GM23338 (cell line): ENCODE measurements at regions not wholly inside any gene's neighbourhood (a gene's known extent, or its start where the extent isn't known, plus 50 kb on each side); places are given as distances from the start of the nearest gene placed in this dataset.

Experiments
- ATAC-seq: fragments of 200-7000 bp; cut with Tn5 transposase; 3 replicates; pipeline ENCODE4 v1.9.1; 2020
- DNase-seq: peaks from one replicate; pipeline ENCODE4 v3.0.0-alpha.2; 2015; ENCODE audit warnings: low spot score
- H2AFZ ChIP-seq: fragments of 200-600 bp; sonication (generic); 2 replicates; pipeline ENCODE4 v1.8.0; 2016; ENCODE audit warnings: antibody characterized with exemption, mild to moderate bottlenecking, moderate library complexity
- H3F3A ChIP-seq: fragments of 200-600 bp; sonication (generic); replicated peaks from 2 replicates; pipeline ENCODE4 v1.8.0; 2017; ENCODE audit warnings: antibody characterized with exemption, mixed run types, low read depth
- H3K27ac ChIP-seq: fragments of 200-600 bp; sonication (generic); 2 replicates; pipeline ENCODE4 v1.6.1; 2016; ENCODE audit warnings: low read depth
- H3K27me3 ChIP-seq: fragments of 200-600 bp; sonication (generic); 2 replicates; pipeline ENCODE4 v1.8.0; 2016; ENCODE audit warnings: mild to moderate bottlenecking, mixed run types, moderate library complexity; ENCODE audit not compliant: insufficient read depth
- H3K36me3 ChIP-seq: fragments of 200-600 bp; sonication (generic); 2 replicates; pipeline ENCODE4 v1.8.0; 2016; ENCODE audit warnings: mild to moderate bottlenecking; ENCODE audit not compliant: insufficient read depth
- H3K4me1 ChIP-seq: fragments of 200-600 bp; sonication (generic); 2 replicates; pipeline ENCODE4 v1.8.0; 2016; ENCODE audit warnings: mild to moderate bottlenecking, moderate library complexity; ENCODE audit not compliant: insufficient read depth
- H3K4me2 ChIP-seq: fragments of 200-600 bp; sonication (generic); 2 replicates; pipeline ENCODE4 v1.7.1; 2017; ENCODE audit warnings: mixed run types
- H3K4me3 ChIP-seq: fragments of 200-600 bp; sonication (generic); 2 replicates; pipeline ENCODE4 v1.6.1; 2016; ENCODE audit warnings: mixed run types
- H3K79me2 ChIP-seq: fragments of 200-600 bp; sonication (generic); replicated peaks from 2 replicates; pipeline ENCODE4 v1.8.0; 2017; ENCODE audit warnings: mild to moderate bottlenecking; ENCODE audit not compliant: insufficient read depth
- H3K9me2 ChIP-seq: fragments of 200-600 bp; sonication (generic); 2 replicates; pipeline ENCODE4 v1.8.0; 2017; ENCODE audit not compliant: insufficient read depth
- H4K20me1 ChIP-seq: fragments of 200-600 bp; sonication (generic); replicated peaks from 2 replicates; pipeline ENCODE4 v1.8.0; 2017; ENCODE audit warnings: mild to moderate bottlenecking; ENCODE audit not compliant: insufficient read depth
- H3K27ac Mint-ChIP-seq: 2 replicates; pipeline ENCODE4 v1.8.0; 2020; ENCODE audit warnings: inconsistent platforms, mild to moderate bottlenecking, moderate library complexity, mixed read lengths
- H3K27me3 Mint-ChIP-seq: 3 replicates; pipeline ENCODE4 v1.8.0; 2022; ENCODE audit warnings: low read depth, mild to moderate bottlenecking, moderate library complexity, mixed read lengths, inconsistent platforms; ENCODE audit not compliant: insufficient read depth, poor library complexity
- H3K36me3 Mint-ChIP-seq: 3 replicates; pipeline ENCODE4 v1.8.0; 2021; ENCODE audit warnings: low read depth, mild to moderate bottlenecking, inconsistent platforms, moderate library complexity, mixed read lengths
- H3K4me1 Mint-ChIP-seq: 3 replicates; pipeline ENCODE4 v1.8.0; 2020; ENCODE audit warnings: mild to moderate bottlenecking, inconsistent platforms, mixed read lengths
- H3K4me3 Mint-ChIP-seq: 3 replicates; pipeline ENCODE4 v1.8.0; 2021; ENCODE audit warnings: moderate library complexity, mild to moderate bottlenecking, inconsistent platforms, mixed read lengths
- H3K9me3 Mint-ChIP-seq: 3 replicates; pipeline ENCODE4 v1.8.0; 2020; ENCODE audit warnings: moderate library complexity, mild to moderate bottlenecking, inconsistent platforms, mixed read lengths
- CTCF ChIP-seq, 2 experiments: fragments of 200-600 bp in 1 of 2; sonication (generic) in 1 of 2; conservative IDR thresholded peaks; 2 replicates each; pipeline versions ENCODE4 v1.5.1 to v1.6.1; 2016 to 2017; ENCODE audit warnings: antibody characterized with exemption in 2 of 2, low read depth in 2 of 2, mild to moderate bottlenecking in 2 of 2, moderate library complexity in 1 of 2
- ETS1 ChIP-seq: IDR thresholded peaks from 2 replicates; pipeline ENCODE4 v1.6.1; 2016; ENCODE audit warnings: antibody characterized with exemption
- EZH2 ChIP-seq: fragments of 200-600 bp; sonication (generic); IDR thresholded peaks from one replicate; pipeline ENCODE4 v1.8.0; 2017; ENCODE audit warnings: antibody characterized with exemption, mild to moderate bottlenecking, low read depth; ENCODE audit not compliant: unreplicated experiment
- EZH2phosphoT487 ChIP-seq: fragments of 200-600 bp; sonication (generic); IDR thresholded peaks from one replicate; pipeline ENCODE4 v1.8.1; 2018; ENCODE audit warnings: antibody characterized with exemption; ENCODE audit not compliant: unreplicated experiment
- JUNB ChIP-seq: IDR thresholded peaks from one replicate; pipeline ENCODE4 v1.6.1; 2016; ENCODE audit warnings: antibody characterized with exemption; ENCODE audit not compliant: unreplicated experiment
- NANOG ChIP-seq: IDR thresholded peaks from 2 replicates; pipeline ENCODE4 v1.6.1; 2016; ENCODE audit warnings: antibody characterized with exemption, borderline replicate concordance
- STAT1 ChIP-seq: IDR thresholded peaks from one replicate; pipeline ENCODE4 v1.6.1; 2016; ENCODE audit warnings: antibody characterized with exemption; ENCODE audit not compliant: unreplicated experiment
- ZNF114 ChIP-seq: fragments of 250-450 bp; sonication (Bioruptor Pico); IDR thresholded peaks from 2 replicates; pipeline ENCODE4 v1.5.0; 2020; ENCODE audit warnings: mild to moderate bottlenecking, moderate library complexity
- ZNF462 ChIP-seq: fragments of 250-450 bp; sonication (Bioruptor Pico); IDR thresholded peaks from 2 replicates; pipeline ENCODE4 v1.5.0; 2020; ENCODE audit warnings: mild to moderate bottlenecking, moderate library complexity

GRCh38 chr1:99594205-99594604 lies 51.7 kb upstream of the PALMD start (continued):
- TF ChIP-seq ZNF462 (CRISPR knock-in tag) (no peak), ZNF114 (CRISPR knock-in tag) (no peak), NANOG (no peak), STAT1 (no peak), ETS1 (no peak), JUNB (no peak), EZH2phosphoT487 (no peak)

GRCh38 chr1:99595041-99595440 lies 50.9 kb upstream of the PALMD start:
- no peaks in the 10 kb centered on the region for H3K4me1 ChIP-seq
- Mint-ChIP-seq H3K36me3 (no peaks in the 10 kb centered on the region), H3K9me3 (no peaks in the 10 kb centered on the region), H3K4me1 (no peaks in the 10 kb centered on the region), H3K4me3 (no peak overlapping the region), H3K27me3 (peaks cover 3% of the 10 kb centered on the region), H3K27ac (no peak overlapping the region)
- ATAC-seq: no peak
- 0 out of 2 replicates have a peak, but pooled peaks cover 4% of the 10 kb centered on the region for H3K9me2 ChIP-seq
- DNase-seq: no peak
- H4K20me1 ChIP-seq: no peaks in the 10 kb centered on the region
- no peak overlapping the region for H3K27ac ChIP-seq
- H3K4me3 ChIP-seq: no peak overlapping the region
- no peaks in the 10 kb centered on the region for H3K79me2 ChIP-seq
- no peaks in the 10 kb centered on the region for H3F3A ChIP-seq
- H3K4me2 ChIP-seq: no peak overlapping the region
- no peak overlapping the region for H2AFZ ChIP-seq
- H3K27me3 ChIP-seq: no peaks in the 10 kb centered on the region
- no peaks in the 10 kb centered on the region for H3K36me3 ChIP-seq
- TF ChIP-seq CTCF (conservative IDR thresholded peaks at IDR 0.05; ENCODE audit: low read depth in 2 of 2): no peak
- TF ChIP-seq NANOG: no peak
- no peak for TF ChIP-seq EZH2
- no peak for TF ChIP-seq JUNB
